Jurkat, Clone E6-1 (cell line): ENCODE measurements at regions not wholly inside any gene's neighbourhood (a gene's known extent, or its start where the extent isn't known, plus 50 kb on each side); places are given as distances from the start of the nearest gene placed in this dataset.
"Not testable (repeated sequence)": the region's sequence is repeated elsewhere in the genome, so short reads cannot be mapped to it uniquely, and the experiment has no call there.

Experiments
- DNase-seq: peaks from one replicate; pipeline ENCODE4 v3.0.0-alpha.2; 2011; ENCODE audit warnings: low read depth, low spot score
- H3K4me3 ChIP-seq: 2 replicates; pipeline ENCODE4 v1.5.1; 2011; ENCODE audit warnings: mild to moderate bottlenecking, low read length, control low read depth, moderate library complexity

- not testable (repeated sequence) for H3K4me3 ChIP-seq
- peak; percentile 29 for DNase-seq
Measured at GRCh38 chr12:76971216-76971879, 92.5 kb upstream of the CSRP2 start.

- DNase-seq: no peak
- no peak overlapping the region for H3K4me3 ChIP-seq
Measured at GRCh38 chr12:76967181-76967885, 88.5 kb upstream of the CSRP2 start.

GRCh38 chr12:76964784-76965571 is 86.2 kb upstream of the CSRP2 start:
- no peak for DNase-seq

GRCh38 chr12:76962099-76962498 is 83.3 kb upstream of the CSRP2 start:
- DNase-seq: no peak
- H3K4me3 ChIP-seq: no peak overlapping the region

More at GRCh38 chr12:76964784-76965571, 86.2 kb upstream of the CSRP2 start:
- H3K4me3 ChIP-seq: no peak overlapping the region

- no peak for DNase-seq
- no peak overlapping the region for H3K4me3 ChIP-seq
Measured at GRCh38 chr12:76957301-76957700, 78.5 kb upstream of the CSRP2 start.

- no peak overlapping the region for H3K4me3 ChIP-seq
- DNase-seq: no peak
Measured at GRCh38 chr12:76952995-76953394, 74.2 kb upstream of the CSRP2 start.

- DNase-seq: no peak
- H3K4me3 ChIP-seq: no peak overlapping the region
Measured at GRCh38 chr12:76948879-76949278, 70.1 kb upstream of the CSRP2 start.

GRCh38 chr12:76947304-76947703 is 68.5 kb upstream of the CSRP2 start:
- H3K4me3 ChIP-seq: no peak overlapping the region
- DNase-seq: no peak

- no peak overlapping the region for H3K4me3 ChIP-seq
- DNase-seq: no peak
Measured at GRCh38 chr12:76946446-76946845, 67.6 kb upstream of the CSRP2 start.

- H3K4me3 ChIP-seq: no peak overlapping the region
- no peak for DNase-seq
Measured at GRCh38 chr12:76945867-76946266, 67.0 kb upstream of the CSRP2 start.

- no peak for DNase-seq
- H3K4me3 ChIP-seq: no peak overlapping the region
Measured at GRCh38 chr12:76944892-76945291, 66.1 kb upstream of the CSRP2 start.

- no peak for DNase-seq
- H3K4me3 ChIP-seq: no peak overlapping the region
Measured at GRCh38 chr12:76943008-76943407, 64.2 kb upstream of the CSRP2 start.

- no peak for DNase-seq
- H3K4me3 ChIP-seq: no peak overlapping the region
Measured at GRCh38 chr12:76942267-76942666, 63.4 kb upstream of the CSRP2 start.

- DNase-seq: no peak
- H3K4me3 ChIP-seq: no peak overlapping the region
Measured at GRCh38 chr12:76940671-76941445, 62.0 kb upstream of the CSRP2 start.

- DNase-seq: no peak
- no peak overlapping the region for H3K4me3 ChIP-seq
Measured at GRCh38 chr12:76939701-76940100, 60.9 kb upstream of the CSRP2 start.

GRCh38 chr12:76936275-76937193 is 57.7 kb upstream of the CSRP2 start:
- no peak for DNase-seq

GRCh38 chr12:76933392-76933791 is 54.6 kb upstream of the CSRP2 start:
- not testable (repeated sequence) for H3K4me3 ChIP-seq, DNase-seq

More at GRCh38 chr12:76936275-76937193, 57.7 kb upstream of the CSRP2 start:
- no peak overlapping the region for H3K4me3 ChIP-seq

GRCh38 chr12:76929499-76929898 is 50.7 kb upstream of the CSRP2 start:
- no peak overlapping the region for H3K4me3 ChIP-seq
- DNase-seq: no peak
